Esophagus squamous epithelium (tissue), 5 donors: ENCODE measurements at regions not wholly inside any gene's neighbourhood (a gene's known extent, or its start where the extent isn't known, plus 50 kb on each side); places are given as distances from the start of the nearest gene placed in this dataset.

ENCODE experiments used
- DNase-seq: peaks from one replicate; lab custom pipeline; 2025; lab: John Stamatoyannopoulos, UW
- H3K27ac ChIP-seq, 4 donors: fragments of 200-600 bp; sonication (generic); one replicate each; pipeline ENCODE4 v1.5.1; 2016 to 2019; ENCODE audit warnings: mild to moderate bottlenecking in 1 of 4
- H3K27me3 ChIP-seq, 4 donors: fragments of 200-600 bp; sonication (generic); 1 replicate in 3 of 4; 2 replicates in 1 of 4; pipeline versions ENCODE4 v1.5.1 to v1.6.0; 2017 to 2021; ENCODE audit warnings: antibody characterized with exemption in 1 of 4
- H3K36me3 ChIP-seq, 3 donors: fragments of 200-600 bp; sonication (generic); one replicate each; pipeline ENCODE4 v1.5.1; 2016 to 2019
- H3K4me1 ChIP-seq, 3 donors: fragments of 200-600 bp; sonication (generic); one replicate each; pipeline ENCODE4 v1.5.1; 2017 to 2019
- H3K4me3 ChIP-seq, 4 donors: fragments of 200-600 bp; sonication (generic); 1 replicate in 3 of 4; 2 replicates in 1 of 4; pipeline ENCODE4 v1.5.1; 2016 to 2019; ENCODE audit warnings: mild to moderate bottlenecking in 2 of 4, moderate library complexity in 1 of 4
- H3K9me3 ChIP-seq, 3 donors: fragments of 200-600 bp; sonication (generic); one replicate each; pipeline ENCODE4 v1.5.1; 2016 to 2019
- POLR2A ChIP-seq, 4 donors: fragments of 450-650 bp; IDR thresholded peaks; one replicate each; pipeline ENCODE4 v1.6.1; 2017; ENCODE audit warnings: antibody characterized with exemption in 4 of 4, mild to moderate bottlenecking in 4 of 4, moderate library complexity in 3 of 4
- WGBS, 2 donors: methylation state at CpG; one replicate each; pipeline ENCODE4 v1.1.5; 2018; 5-methylcytosine and 5-hydroxymethylcytosine counted together
- intact Hi-C: fragments of 100-400 bp; cut with DNase I; formaldehyde crosslinking; loops from one replicate; pipeline ENCODE4 v1.15.0; 2022
- TF ChIP-seq, protein P1 (sequence below), 6 experiments: fragments of 450-650 bp in 4 of 6; fragments of 200-600 bp in 2 of 6; sonication (generic) in 2 of 6; IDR thresholded peaks; one replicate each; pipeline ENCODE4 v1.5.1; 2016 to 2019; ENCODE audit warnings: antibody characterized with exemption in 6 of 6, mild to moderate bottlenecking in 4 of 6, moderate library complexity in 4 of 6
- donor health status: DM: yes; HTN: yes; CAD: no.

DNA sequence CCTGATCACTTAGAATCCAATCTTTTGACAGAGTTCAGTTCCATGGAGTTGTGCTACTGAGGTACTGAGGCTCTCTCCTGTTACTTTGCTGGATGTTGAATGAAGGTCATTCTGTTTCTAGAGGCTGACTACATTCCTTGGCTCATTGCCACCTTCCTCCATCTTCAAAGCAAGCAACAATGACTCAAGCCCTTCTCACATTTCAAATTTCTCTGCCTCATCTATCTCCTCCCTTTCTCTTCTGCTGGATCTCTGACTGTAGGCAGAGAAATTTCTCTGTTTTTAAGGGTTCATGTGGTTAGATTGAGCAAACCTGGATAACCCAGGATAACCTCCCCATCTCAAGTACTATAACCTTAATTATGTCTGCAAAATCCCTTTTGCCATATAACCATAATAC, 775.4 kb downstream of the STPG2 start:
- H3K27ac ChIP-seq = no peak overlapping the region
- intact Hi-C loops = no loop called here
- no peak overlapping the region for H3K4me3 ChIP-seq
- H3K27me3 ChIP-seq = no peaks in the 10 kb centered on the region
- H3K9me3 ChIP-seq = no peaks in the 10 kb centered on the region
- no peak for DNase-seq
- no peaks in the 10 kb centered on the region for H3K4me1 ChIP-seq
- no peak for TF ChIP-seq POLR2A (IDR thresholded peaks at IDR 0.05)
- TF ChIP-seq, protein P1, sequence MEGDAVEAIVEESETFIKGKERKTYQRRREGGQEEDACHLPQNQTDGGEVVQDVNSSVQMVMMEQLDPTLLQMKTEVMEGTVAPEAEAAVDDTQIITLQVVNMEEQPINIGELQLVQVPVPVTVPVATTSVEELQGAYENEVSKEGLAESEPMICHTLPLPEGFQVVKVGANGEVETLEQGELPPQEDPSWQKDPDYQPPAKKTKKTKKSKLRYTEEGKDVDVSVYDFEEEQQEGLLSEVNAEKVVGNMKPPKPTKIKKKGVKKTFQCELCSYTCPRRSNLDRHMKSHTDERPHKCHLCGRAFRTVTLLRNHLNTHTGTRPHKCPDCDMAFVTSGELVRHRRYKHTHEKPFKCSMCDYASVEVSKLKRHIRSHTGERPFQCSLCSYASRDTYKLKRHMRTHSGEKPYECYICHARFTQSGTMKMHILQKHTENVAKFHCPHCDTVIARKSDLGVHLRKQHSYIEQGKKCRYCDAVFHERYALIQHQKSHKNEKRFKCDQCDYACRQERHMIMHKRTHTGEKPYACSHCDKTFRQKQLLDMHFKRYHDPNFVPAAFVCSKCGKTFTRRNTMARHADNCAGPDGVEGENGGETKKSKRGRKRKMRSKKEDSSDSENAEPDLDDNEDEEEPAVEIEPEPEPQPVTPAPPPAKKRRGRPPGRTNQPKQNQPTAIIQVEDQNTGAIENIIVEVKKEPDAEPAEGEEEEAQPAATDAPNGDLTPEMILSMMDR (IDR thresholded peaks at IDR 0.05) = no peak
- no peaks in the 10 kb centered on the region for H3K36me3 ChIP-seq

DNA sequence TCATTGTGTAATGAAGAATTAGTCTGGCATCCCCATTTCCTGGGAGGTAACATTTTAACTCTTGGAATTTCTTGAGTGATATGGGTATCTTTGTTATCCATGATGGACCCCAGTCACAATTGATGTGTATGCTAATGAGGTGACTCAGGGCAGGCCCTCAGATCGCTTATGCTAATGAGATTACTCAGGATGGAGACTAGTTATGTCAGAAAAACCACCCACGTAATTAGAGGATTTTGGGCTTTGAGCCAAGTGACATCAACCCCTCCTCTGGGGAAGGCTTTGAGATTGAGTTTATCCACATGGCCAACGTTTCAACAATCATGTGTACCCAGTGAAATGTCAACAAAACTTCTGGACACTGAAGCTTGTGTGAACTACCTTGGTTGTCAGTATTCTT, 772.7 kb downstream of the STPG2 start:
- no peaks in the 10 kb centered on the region for H3K4me1 ChIP-seq
- intact Hi-C loops = no loop called here
- H3K36me3 ChIP-seq = no peaks in the 10 kb centered on the region
- DNase-seq = no peak
- H3K27ac ChIP-seq = no peak overlapping the region
- 15 to 51% methylated on average over 2 to 3 of the region's 3 CpGs for WGBS, 2 donors
- H3K9me3 ChIP-seq = no peaks in the 10 kb centered on the region
- H3K27me3 ChIP-seq = no peaks in the 10 kb centered on the region
- TF ChIP-seq POLR2A (IDR thresholded peaks at IDR 0.05) = no peak
- TF ChIP-seq, protein P1 (IDR thresholded peaks at IDR 0.05) = no peak
- H3K4me3 ChIP-seq = no peak overlapping the region

DNA sequence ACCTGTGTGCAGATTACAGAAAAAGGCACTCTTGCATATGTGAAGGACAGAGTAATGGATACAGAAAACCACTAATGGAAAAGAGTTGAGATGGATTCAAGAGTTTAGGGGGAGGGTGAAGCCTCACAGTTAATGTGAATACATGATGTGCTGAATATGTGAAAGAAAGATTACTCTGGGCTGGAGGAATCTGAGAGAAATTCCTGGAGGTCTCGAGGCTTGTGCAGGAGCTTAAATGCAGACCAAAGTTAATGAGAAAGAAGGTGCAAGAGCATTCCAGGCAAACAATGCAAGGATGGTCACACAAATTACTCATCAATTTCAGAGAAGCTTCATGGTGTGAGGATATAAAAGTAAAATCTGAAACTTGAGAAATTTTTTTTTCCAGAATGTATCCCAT, 768.8 kb downstream of the STPG2 start:
- Histone ChIP-seq H3K36me3 (no peaks in the 10 kb centered on the region), H3K4me3 (no peak overlapping the region), H3K27me3 (no peaks in the 10 kb centered on the region), H3K4me1 (no peaks in the 10 kb centered on the region), H3K27ac (no peak overlapping the region), H3K9me3 (no peaks in the 10 kb centered on the region)
- 48 to 57% methylated on average over 1 of the region's 1 CpG for WGBS, 2 donors
- DNase-seq = no peak
- TF ChIP-seq POLR2A (IDR thresholded peaks at IDR 0.05) = no peak
- TF ChIP-seq, protein P1 (IDR thresholded peaks at IDR 0.05) = no peak
- intact Hi-C loops = no loop called here

DNA sequence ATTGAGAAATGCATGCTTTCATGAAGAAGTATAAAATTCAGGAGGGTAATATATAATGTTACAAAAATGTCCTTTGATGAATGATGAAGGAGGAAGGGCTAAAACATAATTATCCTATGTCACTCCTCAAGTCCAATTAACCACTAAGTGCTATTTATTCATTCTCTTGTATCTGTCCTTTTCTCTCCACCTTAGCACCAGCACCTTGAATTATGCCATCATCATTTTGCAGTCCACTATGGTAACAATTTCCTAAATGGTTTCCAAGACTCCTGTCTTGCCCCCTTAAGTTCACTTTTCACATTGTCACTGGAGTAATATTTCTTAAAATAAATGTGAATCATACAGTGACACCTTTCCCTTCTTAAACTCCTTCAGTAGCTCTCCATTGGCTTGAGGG, 756.3 kb downstream of the STPG2 start:
- Histone ChIP-seq H3K36me3 (no peaks in the 10 kb centered on the region), H3K27ac (no peak overlapping the region), H3K4me1 (no peaks in the 10 kb centered on the region), H3K9me3 (peaks cover 0 to 6% (median 0%) of the 10 kb centered on the region in 3 donors), H3K4me3 (no peak overlapping the region), H3K27me3 (no peaks in the 10 kb centered on the region)
- intact Hi-C loops = no loop called here
- DNase-seq = no peak
- TF ChIP-seq POLR2A (IDR thresholded peaks at IDR 0.05) = no peak
- TF ChIP-seq, protein P1 (IDR thresholded peaks at IDR 0.05) = no peak

DNA sequence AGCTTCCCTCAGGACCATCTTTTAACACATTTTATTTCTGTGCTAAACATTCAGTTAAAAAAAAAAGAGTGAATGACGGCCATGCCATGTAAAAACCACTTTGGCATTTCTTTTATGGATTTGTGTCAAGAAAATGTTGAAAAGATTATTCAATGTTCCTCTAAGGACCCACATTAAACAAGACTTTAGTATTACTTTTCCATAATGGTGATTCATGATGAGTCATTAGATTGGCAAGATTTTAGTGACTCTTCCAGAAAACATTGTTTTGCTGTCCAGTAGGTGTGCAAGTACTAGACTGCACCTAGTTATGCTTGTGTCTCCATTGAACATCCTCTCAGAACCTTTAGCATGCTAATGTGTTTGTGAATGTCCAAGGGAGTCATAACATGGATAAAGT, 748.6 kb downstream of the STPG2 start:
- Histone ChIP-seq H3K4me1 (no peaks in the 10 kb centered on the region), H3K4me3 (no peak overlapping the region), H3K36me3 (no peaks in the 10 kb centered on the region), H3K9me3 (no peaks in the 10 kb centered on the region), H3K27ac (no peak overlapping the region), H3K27me3 (no peaks in the 10 kb centered on the region)
- DNase-seq = no peak
- TF ChIP-seq, protein P1 (IDR thresholded peaks at IDR 0.05) = no peak
- TF ChIP-seq POLR2A (IDR thresholded peaks at IDR 0.05) = no peak
- WGBS, 2 donors = 21 to 36% methylated on average over 1 of the region's 1 CpG
- intact Hi-C loops = no loop called here
